RWPE2 (cell line): ENCODE measurements at regions not wholly inside any gene's neighbourhood (a gene's known extent, or its start where the extent isn't known, plus 50 kb on each side); places are given as distances from the start of the nearest gene placed in this dataset.
"Not testable (repeated sequence)": the region's sequence is repeated elsewhere in the genome, so short reads cannot be mapped to it uniquely, and the experiment has no call there.

Experiments
- ATAC-seq: fragments of 200-7000 bp; cut with Tn5 transposase; 3 replicates; pipeline ENCODE4 v1.9.1; 2021; ENCODE audit warnings: low read depth
- DNase-seq: peaks from one replicate; pipeline ENCODE4 v3.0.0-alpha.2; 2020; ENCODE audit warnings: low spot score
- H3K27ac ChIP-seq: fragments of 450-650 bp; 2 replicates; pipeline ENCODE4 v1.5.1; 2017; ENCODE audit warnings: mild to moderate bottlenecking; ENCODE audit not compliant: poor library complexity, severe bottlenecking
- H3K27me3 ChIP-seq: fragments of 250-450 bp; sonication (Bioruptor Pico); 2 replicates; pipeline ENCODE4 v1.5.1; 2021; ENCODE audit warnings: mild to moderate bottlenecking, moderate library complexity; ENCODE audit not compliant: insufficient read depth, poor library complexity, severe bottlenecking
- H3K36me3 ChIP-seq: fragments of 250-450 bp; sonication (Bioruptor Pico); 2 replicates; pipeline ENCODE4 v1.5.1; 2020; ENCODE audit warnings: low read depth, mild to moderate bottlenecking, moderate library complexity
- H3K4me1 ChIP-seq: fragments of 250-450 bp; sonication (Bioruptor Pico); 2 replicates; pipeline ENCODE4 v1.5.1; 2021; ENCODE audit warnings: mild to moderate bottlenecking, moderate library complexity; ENCODE audit not compliant: insufficient read depth, poor library complexity, severe bottlenecking
- H3K4me3 ChIP-seq: fragments of 250-450 bp; sonication (Bioruptor Pico); 2 replicates; pipeline ENCODE4 v1.5.1; 2021; ENCODE audit warnings: mild to moderate bottlenecking, moderate library complexity; ENCODE audit not compliant: severe bottlenecking
- H3K9me3 ChIP-seq: fragments of 250-450 bp; sonication (Bioruptor Pico); 2 replicates; pipeline ENCODE4 v1.5.1; 2021; ENCODE audit warnings: mild to moderate bottlenecking, moderate library complexity; ENCODE audit not compliant: severe bottlenecking
- TF ChIP-seq, protein P1 (sequence below): fragments of 450-650 bp; IDR thresholded peaks from one replicate; pipeline ENCODE4 v1.5.1; 2017; ENCODE audit warnings: mild to moderate bottlenecking, moderate library complexity; ENCODE audit not compliant: poor library complexity, severe bottlenecking

DNA sequence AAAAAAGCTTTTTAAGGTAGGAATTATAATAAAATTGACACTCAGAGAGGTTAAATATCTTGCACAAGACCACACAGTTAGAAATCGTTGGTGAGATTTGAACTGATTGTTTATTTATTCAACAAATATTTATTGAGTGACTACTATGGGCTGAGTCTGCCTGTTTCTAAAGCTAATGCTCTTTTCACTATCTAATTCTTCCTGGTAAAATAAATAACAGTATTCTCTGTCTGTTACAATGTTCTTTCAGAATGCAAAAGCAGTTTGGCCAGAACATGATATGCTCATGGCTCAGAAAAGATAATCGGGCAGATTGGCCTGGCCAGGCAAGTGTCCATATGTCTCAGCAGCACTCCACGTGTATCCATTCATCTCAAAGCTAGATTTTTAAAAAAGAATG, 82.0 kb downstream of the BTG1 start:
- Histone ChIP-seq H3K27ac (no peak overlapping the region), H3K9me3 (peaks cover 2% of the 10 kb centered on the region), H3K4me1 (peaks cover 9% of the 10 kb centered on the region), H3K36me3 (no peaks in the 10 kb centered on the region), H3K4me3 (no peak overlapping the region), H3K27me3 (no peaks in the 10 kb centered on the region)
- DNase-seq (no peak), ATAC-seq (no peak)
- TF ChIP-seq, protein P1, sequence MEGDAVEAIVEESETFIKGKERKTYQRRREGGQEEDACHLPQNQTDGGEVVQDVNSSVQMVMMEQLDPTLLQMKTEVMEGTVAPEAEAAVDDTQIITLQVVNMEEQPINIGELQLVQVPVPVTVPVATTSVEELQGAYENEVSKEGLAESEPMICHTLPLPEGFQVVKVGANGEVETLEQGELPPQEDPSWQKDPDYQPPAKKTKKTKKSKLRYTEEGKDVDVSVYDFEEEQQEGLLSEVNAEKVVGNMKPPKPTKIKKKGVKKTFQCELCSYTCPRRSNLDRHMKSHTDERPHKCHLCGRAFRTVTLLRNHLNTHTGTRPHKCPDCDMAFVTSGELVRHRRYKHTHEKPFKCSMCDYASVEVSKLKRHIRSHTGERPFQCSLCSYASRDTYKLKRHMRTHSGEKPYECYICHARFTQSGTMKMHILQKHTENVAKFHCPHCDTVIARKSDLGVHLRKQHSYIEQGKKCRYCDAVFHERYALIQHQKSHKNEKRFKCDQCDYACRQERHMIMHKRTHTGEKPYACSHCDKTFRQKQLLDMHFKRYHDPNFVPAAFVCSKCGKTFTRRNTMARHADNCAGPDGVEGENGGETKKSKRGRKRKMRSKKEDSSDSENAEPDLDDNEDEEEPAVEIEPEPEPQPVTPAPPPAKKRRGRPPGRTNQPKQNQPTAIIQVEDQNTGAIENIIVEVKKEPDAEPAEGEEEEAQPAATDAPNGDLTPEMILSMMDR: no peak

DNA sequence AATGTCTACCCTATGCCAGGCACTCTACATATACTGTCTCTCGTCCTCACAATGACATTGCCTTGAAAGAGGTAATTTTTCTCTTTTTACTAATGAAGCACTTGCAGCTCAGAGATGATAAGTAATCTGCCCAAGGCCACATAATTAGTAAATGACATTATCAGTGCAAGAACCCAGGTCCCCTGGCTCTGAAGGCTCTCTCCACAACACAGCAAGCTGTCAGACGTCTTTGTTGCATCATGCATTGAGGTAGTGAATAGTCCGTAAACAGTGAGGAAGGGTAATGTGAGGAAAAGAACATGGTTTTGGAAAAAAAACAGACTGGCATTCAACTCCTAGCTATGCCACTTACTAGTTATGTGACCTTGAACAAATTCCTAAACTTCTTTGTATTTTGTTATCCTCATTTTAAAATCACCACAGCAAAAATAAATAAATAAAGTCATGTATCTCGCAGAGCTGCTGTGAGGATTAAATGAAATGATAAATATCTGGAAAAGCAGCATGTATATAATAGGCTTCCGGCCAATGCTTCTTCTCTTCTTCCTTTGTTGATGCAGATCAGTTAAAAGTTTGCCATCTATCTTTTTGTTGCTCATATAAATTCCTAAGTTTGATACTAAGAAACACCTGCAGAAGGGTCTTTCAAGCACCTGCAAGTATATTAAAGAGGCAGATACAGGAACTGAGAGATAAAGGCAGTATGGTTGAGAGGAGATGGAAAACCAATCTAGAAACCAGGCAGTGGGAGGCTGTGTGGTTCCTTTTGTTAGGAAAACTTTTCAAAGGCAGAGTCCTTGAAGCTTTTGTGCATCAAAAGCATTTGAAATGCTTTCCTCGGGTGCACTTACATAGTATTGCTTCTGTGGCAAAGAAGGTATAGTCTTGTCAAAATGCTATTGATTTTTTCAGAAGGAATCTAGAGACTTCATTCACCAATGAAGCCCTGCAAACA, 82.8 kb downstream of the BTG1 start:
- H3K27me3 ChIP-seq: no peaks in the 10 kb centered on the region
- peaks cover 9% of the 10 kb centered on the region for H3K4me1 ChIP-seq
- H3K4me3 ChIP-seq: no peak overlapping the region
- no peaks in the 10 kb centered on the region for H3K36me3 ChIP-seq
- TF ChIP-seq, protein P1: no peak
- ATAC-seq (no peak), DNase-seq (no peak)
- peaks cover 2% of the 10 kb centered on the region for H3K9me3 ChIP-seq
- no peak overlapping the region for H3K27ac ChIP-seq

- TF ChIP-seq, protein P1: no peak
- Histone ChIP-seq H3K27ac (no peak overlapping the region), H3K4me1 (peaks cover 14% of the 10 kb centered on the region), H3K9me3 (peaks cover 2% of the 10 kb centered on the region), H3K27me3 (no peaks in the 10 kb centered on the region), H3K4me3 (no peak overlapping the region), H3K36me3 (no peaks in the 10 kb centered on the region)
- ATAC-seq (no peak), DNase-seq (no peak)
These were observed 84.6 kb downstream of the BTG1 start for GRCh38 chr12:92061061-92061460.

DNA sequence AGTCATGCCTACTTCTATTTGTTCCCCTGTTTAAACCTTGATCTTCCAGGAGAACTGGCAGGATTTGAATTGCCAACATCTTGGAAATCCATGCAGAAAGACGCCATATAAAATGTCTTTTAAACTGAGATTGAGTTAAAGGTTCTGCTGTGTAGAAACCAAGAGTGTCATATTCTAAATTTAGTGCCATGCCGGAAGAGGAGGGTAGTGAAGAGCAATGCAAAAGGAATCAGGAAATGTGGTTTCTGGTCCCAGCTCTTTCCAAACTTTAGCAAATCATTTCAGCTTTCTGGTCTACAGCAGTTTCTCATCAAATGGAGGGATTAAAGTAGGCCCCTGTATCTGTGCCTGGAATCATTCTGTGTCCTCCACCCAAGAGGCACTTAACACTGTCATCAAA, 85.7 kb downstream of the BTG1 start:
- no peak for DNase-seq
- TF ChIP-seq, protein P1: no peak
- Histone ChIP-seq H3K36me3 (no peaks in the 10 kb centered on the region), H3K9me3 (peaks cover 2% of the 10 kb centered on the region), H3K27ac (no peak overlapping the region), H3K27me3 (no peaks in the 10 kb centered on the region), H3K4me3 (no peak overlapping the region), H3K4me1 (peaks cover 20% of the 10 kb centered on the region)
- peak; percentile 71; the same call in 2 of the 3 replicates for ATAC-seq

GRCh38 chr12:92058664-92059063, 87.0 kb downstream of the BTG1 start:
- DNase-seq: no peak
- no peak overlapping the region for H3K27ac ChIP-seq
- no peaks in the 10 kb centered on the region for H3K36me3 ChIP-seq
- no peaks in the 10 kb centered on the region for H3K27me3 ChIP-seq
- peaks cover 20% of the 10 kb centered on the region for H3K4me1 ChIP-seq
- no peak for ATAC-seq
- H3K4me3 ChIP-seq: no peak overlapping the region
- H3K9me3 ChIP-seq: peaks cover 2% of the 10 kb centered on the region
- TF ChIP-seq, protein P1: no peak

- H3K27ac ChIP-seq, DNase-seq: not testable (repeated sequence)
- H3K4me1 ChIP-seq: peaks cover 20% of the 10 kb centered on the region
These were observed 88.9 kb downstream of the BTG1 start for GRCh38 chr12:92056756-92057155.

More at GRCh38 chr12:92056756-92057155, 88.9 kb downstream of the BTG1 start:
- not testable (repeated sequence) for H3K4me3 ChIP-seq, ATAC-seq, H3K27me3 ChIP-seq, H3K36me3 ChIP-seq, H3K9me3 ChIP-seq
